Right lobe of liver (tissue), 4 donors: ENCODE measurements at regions not wholly inside any gene's neighbourhood (a gene's known extent, or its start where the extent isn't known, plus 50 kb on each side); places are given as distances from the start of the nearest gene placed in this dataset.

ENCODE experiments used
- CTCF ChIP-seq, 4 donors: fragments of 200-600 bp in 3 of 4; fragments of 450-650 bp in 1 of 4; IDR thresholded peaks; one replicate each; pipeline versions ENCODE4 v1.5.1 to v1.8.0; 2016 to 2022; ENCODE audit warnings: antibody characterized with exemption in 4 of 4, mild to moderate bottlenecking in 2 of 4
- POLR2A ChIP-seq: fragments of 450-650 bp; IDR thresholded peaks from one replicate; pipeline ENCODE4 v1.6.1; 2017; ENCODE audit warnings: antibody characterized with exemption, mild to moderate bottlenecking
- donor health status: DM: no; HTN: no; CAD: no.
- donor health status: DM: no; HTN: no; CAD: no.
- donor health status: DM: no; HTN: yes; CAD: no.

- no peak for TF ChIP-seq POLR2A
- no peak for TF ChIP-seq CTCF (IDR thresholded peaks at IDR 0.05)
Observed at GRCh38 chr19:30263830-30264381, 108.3 kb upstream of the ZNF536 start.
